ENCODE measurements at regions not wholly inside any gene's neighbourhood (a gene's known extent, or its start where the extent isn't known, plus 50 kb on each side); places are given as distances from the start of the nearest gene placed in this dataset.

DNA sequence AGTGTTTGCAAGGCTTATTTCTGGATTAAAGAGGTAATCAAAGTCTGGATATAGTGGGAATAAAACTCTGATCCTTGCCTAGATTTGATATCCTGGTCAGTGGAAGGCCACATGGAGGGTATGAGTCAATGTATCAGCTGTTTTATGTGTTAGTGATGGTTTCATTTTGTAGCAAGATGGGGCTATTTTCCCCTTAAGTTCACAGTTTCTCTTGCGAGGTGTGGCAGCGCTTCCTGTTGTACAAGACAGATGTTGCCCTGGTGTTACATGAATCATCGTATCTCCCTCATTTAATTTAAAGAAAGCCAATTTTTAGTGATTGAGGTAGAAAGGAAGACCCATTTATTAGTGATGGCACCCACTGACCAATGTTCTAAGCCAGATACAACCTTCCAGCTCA, 220.2 kb downstream of the DUSP10 start (continued):
- TF ChIP-seq, protein P1, sequence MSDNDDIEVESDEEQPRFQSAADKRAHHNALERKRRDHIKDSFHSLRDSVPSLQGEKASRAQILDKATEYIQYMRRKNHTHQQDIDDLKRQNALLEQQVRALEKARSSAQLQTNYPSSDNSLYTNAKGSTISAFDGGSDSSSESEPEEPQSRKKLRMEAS (IDR thresholded peaks at IDR 0.05; ENCODE audit: low read depth, low read length): no peak
- no peak for TF ChIP-seq SRF (IDR thresholded peaks at IDR 0.05; ENCODE audit: low read depth in 2 of 2, low read length in 2 of 2)
- TF ChIP-seq, protein P2, sequence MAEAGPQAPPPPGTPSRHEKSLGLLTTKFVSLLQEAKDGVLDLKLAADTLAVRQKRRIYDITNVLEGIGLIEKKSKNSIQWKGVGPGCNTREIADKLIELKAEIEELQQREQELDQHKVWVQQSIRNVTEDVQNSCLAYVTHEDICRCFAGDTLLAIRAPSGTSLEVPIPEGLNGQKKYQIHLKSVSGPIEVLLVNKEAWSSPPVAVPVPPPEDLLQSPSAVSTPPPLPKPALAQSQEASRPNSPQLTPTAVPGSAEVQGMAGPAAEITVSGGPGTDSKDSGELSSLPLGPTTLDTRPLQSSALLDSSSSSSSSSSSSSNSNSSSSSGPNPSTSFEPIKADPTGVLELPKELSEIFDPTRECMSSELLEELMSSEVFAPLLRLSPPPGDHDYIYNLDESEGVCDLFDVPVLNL (IDR thresholded peaks at IDR 0.05; ENCODE audit: low read depth, low read length): no peak
- no peak for TF ChIP-seq PAX8 (IDR thresholded peaks at IDR 0.05)

DNA sequence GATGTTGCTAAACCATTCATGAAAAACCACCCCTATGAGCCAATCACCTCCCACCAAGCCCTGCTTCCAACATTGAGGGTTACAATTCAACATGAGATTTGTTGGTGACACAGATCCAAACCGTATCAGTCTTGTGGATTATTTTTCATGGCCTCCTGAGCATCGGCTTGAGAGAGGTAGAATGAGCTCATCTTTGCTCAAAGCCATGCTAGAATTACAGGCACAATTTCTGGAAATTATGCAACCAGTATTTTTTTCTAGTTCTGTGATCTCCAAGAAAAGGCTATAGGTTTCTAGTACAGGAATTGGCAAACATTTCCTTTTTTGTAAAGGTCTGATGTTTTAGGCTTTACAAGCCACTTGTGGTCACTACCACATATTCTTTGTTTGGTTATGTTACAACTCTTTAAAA, 219.4 kb downstream of the DUSP10 start:
- Histone ChIP-seq H2AFZ (ENCODE audit: control insufficient read depth, low read depth, low read length) (no peak overlapping the region), H3K9me3 (replicated peaks; ENCODE audit: control insufficient read depth, insufficient read depth, low read length) (no peaks in the 10 kb centered on the region; the same call in 2 of the 3 replicates), H3K36me3 (ENCODE audit: control insufficient read depth in 2 of 2, insufficient read depth in 2 of 2, low read length in 1 of 2) (no peaks in the 10 kb centered on the region), H4K20me1 (ENCODE audit: control insufficient read depth, insufficient read depth) (no peaks in the 10 kb centered on the region), H3K4me2 (ENCODE audit: control insufficient read depth, insufficient read depth) (no peak overlapping the region), H3K4me1 (ENCODE audit: control insufficient read depth, insufficient read depth, low read length) (no peaks in the 10 kb centered on the region), H3K4me3 (no peak overlapping the region), H3K27ac (ENCODE audit: control insufficient read depth, insufficient read depth) (no peak overlapping the region), H3K27me3 (replicated peaks in 1 of 2; ENCODE audit: control insufficient read depth in 2 of 2, insufficient read depth in 2 of 2, low read length in 1 of 2) (no peaks in the 10 kb centered on the region), H3K79me2 (ENCODE audit: control insufficient read depth, insufficient read depth, low read length) (no peaks in the 10 kb centered on the region), H3K9ac (ENCODE audit: control insufficient read depth, insufficient read depth, low read length) (no peak overlapping the region)
- ChIA-PET SMC1A (ENCODE audit: uncharacterized antibody, unreplicated experiment) (interaction anchor here (1.0 kb wide), 1 partner anchor 40 kb away, joined by 3 read pairs; no protein-coding TSS in a partner anchor), RAD21 (ENCODE audit: unreplicated experiment) (no interaction called here), POLR2A (no interaction called here), CTCF (no interaction called here)
- FAIRE-seq (no peak), ATAC-seq (no peak), DNase-seq (ENCODE audit: low read depth, low spot score) (no peak)
- no TSS peak for BruUV-seq (replicated peaks)
- in situ Hi-C loops (cut with MboI) (no loop called here), intact Hi-C loops (cut with micrococcal nuclease; ENCODE audit: unreplicated experiment) (no loop called here)
- WGBS (ENCODE audit: insufficient coverage, insufficient replicate concordance, low lambda C conversion rate, missing lambda C conversion rate): 30% methylated on average over 2 of the region's 2 CpGs
- no peak for TF ChIP-seq PAX5 (IDR thresholded peaks at IDR 0.05; ENCODE audit: borderline replicate concordance, low read depth, low read length)
- TF ChIP-seq NR2C1 (IDR thresholded peaks at IDR 0.05): no peak
- TF ChIP-seq MYB (IDR thresholded peaks at IDR 0.05; ENCODE audit: borderline replicate concordance, low read depth, low read length): no peak
- TF ChIP-seq POU2F2 (IDR thresholded peaks at IDR 0.05; ENCODE audit: borderline replicate concordance, low read depth, low read length): no peak
- no peak for TF ChIP-seq SMAD5 (IDR thresholded peaks at IDR 0.05; ENCODE audit: low read depth)
- no peak for TF ChIP-seq CHD2 (IDR thresholded peaks at IDR 0.05; ENCODE audit: borderline replicate concordance, low read depth, low read length)
- TF ChIP-seq YY1 (IDR thresholded peaks at IDR 0.05; ENCODE audit: low read depth, low read length): no peak
- TF ChIP-seq, protein P3, sequence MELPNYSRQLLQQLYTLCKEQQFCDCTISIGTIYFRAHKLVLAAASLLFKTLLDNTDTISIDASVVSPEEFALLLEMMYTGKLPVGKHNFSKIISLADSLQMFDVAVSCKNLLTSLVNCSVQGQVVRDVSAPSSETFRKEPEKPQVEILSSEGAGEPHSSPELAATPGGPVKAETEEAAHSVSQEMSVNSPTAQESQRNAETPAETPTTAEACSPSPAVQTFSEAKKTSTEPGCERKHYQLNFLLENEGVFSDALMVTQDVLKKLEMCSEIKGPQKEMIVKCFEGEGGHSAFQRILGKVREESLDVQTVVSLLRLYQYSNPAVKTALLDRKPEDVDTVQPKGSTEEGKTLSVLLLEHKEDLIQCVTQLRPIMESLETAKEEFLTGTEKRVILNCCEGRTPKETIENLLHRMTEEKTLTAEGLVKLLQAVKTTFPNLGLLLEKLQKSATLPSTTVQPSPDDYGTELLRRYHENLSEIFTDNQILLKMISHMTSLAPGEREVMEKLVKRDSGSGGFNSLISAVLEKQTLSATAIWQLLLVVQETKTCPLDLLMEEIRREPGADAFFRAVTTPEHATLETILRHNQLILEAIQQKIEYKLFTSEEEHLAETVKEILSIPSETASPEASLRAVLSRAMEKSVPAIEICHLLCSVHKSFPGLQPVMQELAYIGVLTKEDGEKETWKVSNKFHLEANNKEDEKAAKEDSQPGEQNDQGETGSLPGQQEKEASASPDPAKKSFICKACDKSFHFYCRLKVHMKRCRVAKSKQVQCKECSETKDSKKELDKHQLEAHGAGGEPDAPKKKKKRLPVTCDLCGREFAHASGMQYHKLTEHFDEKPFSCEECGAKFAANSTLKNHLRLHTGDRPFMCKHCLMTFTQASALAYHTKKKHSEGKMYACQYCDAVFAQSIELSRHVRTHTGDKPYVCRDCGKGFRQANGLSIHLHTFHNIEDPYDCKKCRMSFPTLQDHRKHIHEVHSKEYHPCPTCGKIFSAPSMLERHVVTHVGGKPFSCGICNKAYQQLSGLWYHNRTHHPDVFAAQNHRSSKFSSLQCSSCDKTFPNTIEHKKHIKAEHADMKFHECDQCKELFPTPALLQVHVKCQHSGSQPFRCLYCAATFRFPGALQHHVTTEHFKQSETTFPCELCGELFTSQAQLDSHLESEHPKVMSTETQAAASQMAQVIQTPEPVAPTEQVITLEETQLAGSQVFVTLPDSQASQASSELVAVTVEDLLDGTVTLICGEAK (IDR thresholded peaks at IDR 0.05; ENCODE audit: borderline replicate concordance): no peak
- TF ChIP-seq POLR2AphosphoS2 (IDR thresholded peaks at IDR 0.05; ENCODE audit: low read depth, low read length): no peak
- TF ChIP-seq, protein P2 (IDR thresholded peaks at IDR 0.05; ENCODE audit: low read depth, low read length): no peak
- TF ChIP-seq CBX5 (IDR thresholded peaks at IDR 0.05; ENCODE audit: low read depth): no peak
- TF ChIP-seq, protein P4, sequence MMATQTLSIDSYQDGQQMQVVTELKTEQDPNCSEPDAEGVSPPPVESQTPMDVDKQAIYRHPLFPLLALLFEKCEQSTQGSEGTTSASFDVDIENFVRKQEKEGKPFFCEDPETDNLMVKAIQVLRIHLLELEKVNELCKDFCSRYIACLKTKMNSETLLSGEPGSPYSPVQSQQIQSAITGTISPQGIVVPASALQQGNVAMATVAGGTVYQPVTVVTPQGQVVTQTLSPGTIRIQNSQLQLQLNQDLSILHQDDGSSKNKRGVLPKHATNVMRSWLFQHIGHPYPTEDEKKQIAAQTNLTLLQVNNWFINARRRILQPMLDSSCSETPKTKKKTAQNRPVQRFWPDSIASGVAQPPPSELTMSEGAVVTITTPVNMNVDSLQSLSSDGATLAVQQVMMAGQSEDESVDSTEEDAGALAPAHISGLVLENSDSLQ (IDR thresholded peaks at IDR 0.05): no peak
- TF ChIP-seq HDAC2 (IDR thresholded peaks at IDR 0.05): no peak
- TF ChIP-seq SUZ12 (IDR thresholded peaks at IDR 0.05; ENCODE audit: unreplicated experiment): no peak
- TF ChIP-seq SMARCA5 (IDR thresholded peaks at IDR 0.05): no peak
